OCI-LY3 (cell line): ENCODE measurements at regions not wholly inside any gene's neighbourhood (a gene's known extent, or its start where the extent isn't known, plus 50 kb on each side); places are given as distances from the start of the nearest gene placed in this dataset.

Experiments
- H2AFZ ChIP-seq: fragments of 200-600, 300-600 bp; shearing (Covaris generic); 2 replicates; pipeline ENCODE4 v1.6.0; 2014; ENCODE audit warnings: antibody characterized with exemption, low read depth, low read length
- H3K27ac ChIP-seq: fragments of 200-600, 300-600 bp; sonication (generic); 2 replicates; pipeline ENCODE4 v1.5.1; 2014; ENCODE audit warnings: mild to moderate bottlenecking, low read length, moderate library complexity, mixed read lengths
- H3K27me3 ChIP-seq: fragments of 200-600, 300-600 bp; sonication (generic); 2 replicates; pipeline ENCODE4 v1.6.1; 2014; ENCODE audit warnings: low read depth, low read length, mixed read lengths
- H3K36me3 ChIP-seq: fragments of 200-600, 300-600 bp; sonication (generic); replicated peaks from 2 replicates; pipeline ENCODE3; 2014; ENCODE audit warnings: low read depth, low read length, mixed read lengths
- H3K4me1 ChIP-seq: fragments of 300-600, 200-600 bp; sonication (generic); 2 replicates; pipeline ENCODE4 v1.6.1; 2014; ENCODE audit warnings: low read length, mixed read lengths
- H3K4me2 ChIP-seq: fragments of 200-600, 300-600 bp; sonication (generic); 2 replicates; pipeline ENCODE4 v1.6.1; 2014; ENCODE audit warnings: low read length, mixed read lengths
- H3K4me3 ChIP-seq: fragments of 300-600, 200-600 bp; sonication (generic); 2 replicates; pipeline ENCODE4 v1.5.1; 2014; ENCODE audit warnings: antibody characterized with exemption, mild to moderate bottlenecking, low read length, moderate library complexity
- H3K79me2 ChIP-seq: fragments of 300-600, 200-600 bp; shearing (Covaris generic); 2 replicates; pipeline ENCODE4 v1.6.1; 2014; ENCODE audit warnings: mild to moderate bottlenecking, low read length, mixed read lengths
- H3K9ac ChIP-seq: fragments of 300-600, 200-600 bp; shearing (Covaris generic); 2 replicates; pipeline ENCODE4 v1.6.0; 2014; ENCODE audit warnings: mild to moderate bottlenecking, low read length, moderate library complexity
- H3K9me3 ChIP-seq: fragments of 200-600, 300-600 bp; shearing (Covaris generic); 2 replicates; pipeline ENCODE4 v1.6.1; 2014; ENCODE audit warnings: low read length, mixed read lengths; ENCODE audit not compliant: insufficient read depth
- H4K20me1 ChIP-seq: fragments of 200-600, 300-600 bp; sonication (generic); 2 replicates; pipeline ENCODE4 v1.6.1; 2016; ENCODE audit warnings: low read length, mixed read lengths; ENCODE audit not compliant: insufficient read depth
- CTCF ChIP-seq: fragments of 200-600, 300-600 bp; sonication (generic); IDR thresholded peaks from 2 replicates; pipeline ENCODE4 v1.5.1; 2014; ENCODE audit warnings: antibody characterized with exemption, low read length, low read depth
- EZH2phosphoT487 ChIP-seq: fragments of 200-600 bp; shearing (Covaris generic); IDR thresholded peaks from 2 replicates; pipeline ENCODE4 v1.6.1; 2018; ENCODE audit warnings: antibody characterized with exemption, mixed run types, low read depth

- H4K20me1 ChIP-seq = no peaks in the 10 kb centered on the region
- H3K9me3 ChIP-seq = no peaks in the 10 kb centered on the region
- no peak for TF ChIP-seq EZH2phosphoT487
- TF ChIP-seq CTCF = no peak
- no peaks in the 10 kb centered on the region for H3K4me1 ChIP-seq
- no peaks in the 10 kb centered on the region for H3K36me3 ChIP-seq
- H3K27ac ChIP-seq = no peak overlapping the region
- no peak overlapping the region for H2AFZ ChIP-seq
- H3K9ac ChIP-seq = no peak overlapping the region
- H3K27me3 ChIP-seq = no peaks in the 10 kb centered on the region
- no peak overlapping the region for H3K4me3 ChIP-seq
- no peak overlapping the region for H3K4me2 ChIP-seq
- no peaks in the 10 kb centered on the region for H3K79me2 ChIP-seq
These were observed 123.5 kb upstream of the EGR2 start for GRCh38 chr10:62939698-62940097.

- Histone ChIP-seq H3K27ac (no peak overlapping the region), H3K27me3 (no peaks in the 10 kb centered on the region), H3K9me3 (no peaks in the 10 kb centered on the region), H3K4me3 (no peak overlapping the region), H4K20me1 (no peaks in the 10 kb centered on the region), H3K9ac (no peak overlapping the region), H3K36me3 (no peaks in the 10 kb centered on the region), H3K4me2 (no peak overlapping the region), H3K4me1 (no peaks in the 10 kb centered on the region), H2AFZ (no peak overlapping the region), H3K79me2 (no peaks in the 10 kb centered on the region)
- no peak for TF ChIP-seq EZH2phosphoT487
- TF ChIP-seq CTCF = no peak
These were observed 122.5 kb upstream of the EGR2 start for GRCh38 chr10:62938672-62939071.

GRCh38 chr10:62937674-62938073, 121.5 kb upstream of the EGR2 start:
- no peak overlapping the region for H3K27ac ChIP-seq

GRCh38 chr10:62935022-62935421, 118.9 kb upstream of the EGR2 start:
- Histone ChIP-seq H3K4me2 (no peak overlapping the region), H3K27me3 (no peaks in the 10 kb centered on the region), H3K4me3 (no peak overlapping the region), H3K36me3 (no peaks in the 10 kb centered on the region), H4K20me1 (no peaks in the 10 kb centered on the region), H3K27ac (no peak overlapping the region), H3K9ac (no peak overlapping the region), H3K79me2 (no peaks in the 10 kb centered on the region), H3K9me3 (no peaks in the 10 kb centered on the region), H2AFZ (no peak overlapping the region), H3K4me1 (no peaks in the 10 kb centered on the region)
- TF ChIP-seq EZH2phosphoT487 (no peak), CTCF (no peak)

More at GRCh38 chr10:62937674-62938073, 121.5 kb upstream of the EGR2 start:
- H4K20me1 ChIP-seq = no peaks in the 10 kb centered on the region
- no peaks in the 10 kb centered on the region for H3K9me3 ChIP-seq
- no peak overlapping the region for H3K9ac ChIP-seq
- H3K4me3 ChIP-seq = no peak overlapping the region
- H3K4me1 ChIP-seq = no peaks in the 10 kb centered on the region
- no peaks in the 10 kb centered on the region for H3K36me3 ChIP-seq
- H3K27me3 ChIP-seq = no peaks in the 10 kb centered on the region
- no peaks in the 10 kb centered on the region for H3K79me2 ChIP-seq
- H3K4me2 ChIP-seq = no peak overlapping the region
- no peak overlapping the region for H2AFZ ChIP-seq
- TF ChIP-seq EZH2phosphoT487 (no peak), CTCF (no peak)
